GM20000 (cell line): ENCODE measurements at regions not wholly inside any gene's neighbourhood (a gene's known extent, or its start where the extent isn't known, plus 50 kb on each side); places are given as distances from the start of the nearest gene placed in this dataset.

Source experiments
- DNase-seq: peaks from one replicate; pipeline ENCODE4 v3.0.0; 2012; ENCODE audit warnings: low spot score
- CTCF ChIP-seq: IDR thresholded peaks from 2 replicates; pipeline ENCODE4 v1.5.1; 2012; ENCODE audit warnings: mild to moderate bottlenecking, control low read depth; ENCODE audit errors: extremely low read depth, missing control alignments

- TF ChIP-seq CTCF = no peak
- DNase-seq = peak; percentile 65
Observed at GRCh38 chr6:27761391-27761790, 150.8 kb downstream of the OR2B2 start.

- DNase-seq = no peak
- no peak for TF ChIP-seq CTCF
Observed at GRCh38 chr6:27760464-27760863, 151.7 kb downstream of the OR2B2 start.

GRCh38 chr6:27759930-27760329 lies 152.3 kb downstream of the OR2B2 start:
- DNase-seq = no peak
- no peak for TF ChIP-seq CTCF

GRCh38 chr6:27758491-27758890 lies 153.7 kb downstream of the OR2B2 start:
- DNase-seq = no peak
- no peak for TF ChIP-seq CTCF

GRCh38 chr6:27757307-27757706 lies 154.9 kb downstream of the OR2B2 start:
- peak; percentile 38 for DNase-seq
- no peak for TF ChIP-seq CTCF

GRCh38 chr6:27755768-27756167 lies 156.4 kb downstream of the OR2B2 start:
- no peak for DNase-seq

GRCh38 chr6:27754408-27754782 lies 157.8 kb downstream of the OR2B2 start:
- no peak for DNase-seq
- TF ChIP-seq CTCF = no peak

More at GRCh38 chr6:27755768-27756167, 156.4 kb downstream of the OR2B2 start:
- TF ChIP-seq CTCF = no peak
